Neural cell (in vitro differentiated cells): ENCODE measurements at regions not wholly inside any gene's neighbourhood (a gene's known extent, or its start where the extent isn't known, plus 50 kb on each side); places are given as distances from the start of the nearest gene placed in this dataset.

Experiments used
- H2AFZ ChIP-seq: fragments of 200-600, 300-800 bp; sonication (generic), shearing (Covaris generic); 2 replicates; pipeline ENCODE4 v1.6.0; 2014; ENCODE audit warnings: low read depth, mild to moderate bottlenecking, antibody characterized with exemption, low read length, moderate library complexity
- H3F3A ChIP-seq: fragments of 200-600 bp; shearing (Covaris generic); 2 replicates; pipeline ENCODE4 v1.6.1; 2016; ENCODE audit warnings: mild to moderate bottlenecking, moderate library complexity, mixed read lengths, antibody characterized with exemption, low read length; ENCODE audit not compliant: insufficient read depth, poor library complexity, severe bottlenecking
- H3K27ac ChIP-seq: fragments of 200-600, 300-800 bp; sonication (generic), shearing (Covaris generic); 2 replicates; pipeline ENCODE4 v1.5.1; 2014; ENCODE audit warnings: mild to moderate bottlenecking, low read length, moderate library complexity
- H3K27me3 ChIP-seq: fragments of 300-800, 200-600 bp; sonication (generic), shearing (Covaris generic); 2 replicates; pipeline ENCODE4 v1.6.0; 2014; ENCODE audit warnings: mild to moderate bottlenecking, low read depth, low read length, moderate library complexity; ENCODE audit not compliant: insufficient read depth
- H3K36me3 ChIP-seq: fragments of 300-800, 200-600 bp; sonication (generic), shearing (Covaris generic); 2 replicates; pipeline ENCODE4 v1.5.1; 2014; ENCODE audit warnings: mild to moderate bottlenecking, antibody characterized with exemption, low read length, moderate library complexity; ENCODE audit not compliant: insufficient read depth
- H3K4me2 ChIP-seq: fragments of 300-800, 200-600 bp; sonication (generic), shearing (Covaris generic); 2 replicates; pipeline ENCODE4 v1.6.0; 2014; ENCODE audit warnings: mild to moderate bottlenecking, low read length
- H3K4me3 ChIP-seq: fragments of 300-800, 200-600 bp; sonication (generic), shearing (Covaris generic); 2 replicates; pipeline ENCODE4 v1.5.1; 2014; ENCODE audit warnings: mild to moderate bottlenecking, low read length, moderate library complexity
- H3K79me2 ChIP-seq: fragments of 200-600 bp; shearing (Covaris generic); replicated peaks from 2 replicates; pipeline ENCODE4 v1.6.0; 2014; ENCODE audit warnings: mild to moderate bottlenecking, low read length, moderate library complexity; ENCODE audit not compliant: insufficient read depth
- H3K9ac ChIP-seq: fragments of 300-800, 200-600 bp; sonication (generic), shearing (Covaris generic); 2 replicates; pipeline ENCODE4 v1.6.1; 2016; ENCODE audit warnings: mild to moderate bottlenecking, low read length, mixed read lengths
- H3K9me2 ChIP-seq: fragments of 200-600 bp; shearing (Covaris generic); 2 replicates; pipeline ENCODE4 v1.6.1; 2016; ENCODE audit warnings: mild to moderate bottlenecking, low read length, mixed read lengths; ENCODE audit not compliant: insufficient read depth
- H3K9me3 ChIP-seq: fragments of 200-600, 300-800 bp; sonication (generic), shearing (Covaris generic); 2 replicates; pipeline ENCODE4 v1.6.1; 2016; ENCODE audit warnings: mild to moderate bottlenecking, mixed run types, low read length, moderate library complexity, mixed read lengths
- H4K20me1 ChIP-seq: fragments of 200-600 bp; shearing (Covaris generic); 2 replicates; pipeline ENCODE4 v1.6.1; 2016; ENCODE audit warnings: mild to moderate bottlenecking, mixed run types; ENCODE audit not compliant: insufficient read depth
- EP300 ChIP-seq: fragments of 450-650 bp; conservative IDR thresholded peaks from 2 replicates; pipeline ENCODE4 v1.6.1; 2014; ENCODE audit warnings: antibody characterized with exemption, mild to moderate bottlenecking, moderate library complexity; ENCODE audit not compliant: poor library complexity, severe bottlenecking
- EZH2 ChIP-seq: fragments of 200-600, 300-800 bp; shearing (Covaris generic), sonication (generic); IDR thresholded peaks from 2 replicates; pipeline ENCODE4 v1.6.1; 2014; ENCODE audit warnings: antibody characterized with exemption, low read length, borderline replicate concordance, mild to moderate bottlenecking; ENCODE audit not compliant: insufficient read depth, poor library complexity, severe bottlenecking
- MXI1 ChIP-seq: fragments of 450-650 bp; conservative IDR thresholded peaks from 2 replicates; pipeline ENCODE4 v1.6.1; 2014; ENCODE audit warnings: antibody characterized with exemption, mild to moderate bottlenecking; ENCODE audit not compliant: poor library complexity, severe bottlenecking
- POLR2AphosphoS5 ChIP-seq: IDR thresholded peaks from 2 replicates; pipeline ENCODE4 v1.6.1; 2012
- RAD21 ChIP-seq: fragments of 450-650 bp; conservative IDR thresholded peaks from 2 replicates; pipeline ENCODE4 v1.6.1; 2014; ENCODE audit warnings: antibody characterized with exemption, mild to moderate bottlenecking, moderate library complexity
- REST ChIP-seq: IDR thresholded peaks from 2 replicates; pipeline ENCODE4 v1.6.1; 2012; ENCODE audit warnings: borderline replicate concordance
- SMC3 ChIP-seq: fragments of 450-650 bp; conservative IDR thresholded peaks from 2 replicates; pipeline ENCODE4 v1.6.1; 2014; ENCODE audit warnings: antibody characterized with exemption, mild to moderate bottlenecking, moderate library complexity; ENCODE audit not compliant: poor library complexity
- TAF1 ChIP-seq: IDR thresholded peaks from 2 replicates; pipeline ENCODE4 v1.6.1; 2012; ENCODE audit warnings: low read depth
- TF ChIP-seq, protein P1 (sequence below): fragments of 450-650 bp; IDR thresholded peaks from 2 replicates; pipeline ENCODE4 v1.5.1; 2014; ENCODE audit warnings: antibody characterized with exemption, mild to moderate bottlenecking, moderate library complexity; ENCODE audit not compliant: poor library complexity, severe bottlenecking

- Histone ChIP-seq H3K9ac (no peak overlapping the region), H4K20me1 (no peaks in the 10 kb centered on the region), H3K36me3 (no peaks in the 10 kb centered on the region), H3K4me2 (no peak overlapping the region), H3K4me3 (no peak overlapping the region), H3K9me3 (no peaks in the 10 kb centered on the region), H3F3A (no peaks in the 10 kb centered on the region), H3K9me2 (no peaks in the 10 kb centered on the region), H3K79me2 (no peaks in the 10 kb centered on the region), H2AFZ (no peak overlapping the region), H3K27ac (no peak overlapping the region), H3K27me3 (no peaks in the 10 kb centered on the region)
- TF ChIP-seq POLR2AphosphoS5 (no peak), SMC3 (no peak)
Measured at GRCh38 chr16:27706866-27707685, 157.1 kb downstream of the KATNIP start.

DNA sequence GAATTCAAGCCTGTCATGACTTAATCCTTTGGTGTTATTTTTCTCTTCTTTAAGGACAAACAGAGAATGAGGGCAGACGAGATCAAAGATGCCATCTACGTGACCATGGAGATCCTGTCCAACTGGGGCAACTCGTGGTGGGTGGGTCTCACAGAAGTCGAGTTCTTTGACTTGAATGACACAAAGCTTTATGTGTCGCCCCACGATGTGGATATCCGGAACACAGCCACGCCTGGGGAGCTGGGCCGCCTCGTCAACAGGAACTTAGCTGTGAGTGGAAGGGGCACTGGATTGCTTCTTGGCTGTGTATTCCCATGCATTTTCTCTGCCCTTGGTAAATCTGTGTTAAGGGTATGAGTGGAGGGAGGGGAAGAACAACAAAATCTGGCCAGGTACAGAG is 158.7 kb downstream of the KATNIP start:
- Histone ChIP-seq H3K4me3 (no peak overlapping the region), H3K79me2 (no peaks in the 10 kb centered on the region), H3F3A (no peaks in the 10 kb centered on the region), H3K4me2 (no peak overlapping the region), H3K9ac (no peak overlapping the region), H3K36me3 (no peaks in the 10 kb centered on the region), H4K20me1 (no peaks in the 10 kb centered on the region), H3K27me3 (no peaks in the 10 kb centered on the region), H3K27ac (no peak overlapping the region), H3K9me3 (no peaks in the 10 kb centered on the region), H2AFZ (no peak overlapping the region), H3K9me2 (no peaks in the 10 kb centered on the region)
- no peak for TF ChIP-seq REST
- no peak for TF ChIP-seq EZH2
- no peak for TF ChIP-seq EP300
- no peak for TF ChIP-seq MXI1
- no peak for TF ChIP-seq RAD21
- TF ChIP-seq TAF1, result no peak
- TF ChIP-seq, protein P1, sequence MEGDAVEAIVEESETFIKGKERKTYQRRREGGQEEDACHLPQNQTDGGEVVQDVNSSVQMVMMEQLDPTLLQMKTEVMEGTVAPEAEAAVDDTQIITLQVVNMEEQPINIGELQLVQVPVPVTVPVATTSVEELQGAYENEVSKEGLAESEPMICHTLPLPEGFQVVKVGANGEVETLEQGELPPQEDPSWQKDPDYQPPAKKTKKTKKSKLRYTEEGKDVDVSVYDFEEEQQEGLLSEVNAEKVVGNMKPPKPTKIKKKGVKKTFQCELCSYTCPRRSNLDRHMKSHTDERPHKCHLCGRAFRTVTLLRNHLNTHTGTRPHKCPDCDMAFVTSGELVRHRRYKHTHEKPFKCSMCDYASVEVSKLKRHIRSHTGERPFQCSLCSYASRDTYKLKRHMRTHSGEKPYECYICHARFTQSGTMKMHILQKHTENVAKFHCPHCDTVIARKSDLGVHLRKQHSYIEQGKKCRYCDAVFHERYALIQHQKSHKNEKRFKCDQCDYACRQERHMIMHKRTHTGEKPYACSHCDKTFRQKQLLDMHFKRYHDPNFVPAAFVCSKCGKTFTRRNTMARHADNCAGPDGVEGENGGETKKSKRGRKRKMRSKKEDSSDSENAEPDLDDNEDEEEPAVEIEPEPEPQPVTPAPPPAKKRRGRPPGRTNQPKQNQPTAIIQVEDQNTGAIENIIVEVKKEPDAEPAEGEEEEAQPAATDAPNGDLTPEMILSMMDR, result no peak
- no peak for TF ChIP-seq SMC3
- no peak for TF ChIP-seq POLR2AphosphoS5
